ENCODE measurements at regions not wholly inside any gene's neighbourhood (a gene's known extent, or its start where the extent isn't known, plus 50 kb on each side); places are given as distances from the start of the nearest gene placed in this dataset.

GRCh38 chr15:95930659-95931375 is 399.7 kb upstream of the NR2F2 start:
- DNase-seq: no peak
- intact Hi-C loops (cut with DNase I): no loop called here

DNA sequence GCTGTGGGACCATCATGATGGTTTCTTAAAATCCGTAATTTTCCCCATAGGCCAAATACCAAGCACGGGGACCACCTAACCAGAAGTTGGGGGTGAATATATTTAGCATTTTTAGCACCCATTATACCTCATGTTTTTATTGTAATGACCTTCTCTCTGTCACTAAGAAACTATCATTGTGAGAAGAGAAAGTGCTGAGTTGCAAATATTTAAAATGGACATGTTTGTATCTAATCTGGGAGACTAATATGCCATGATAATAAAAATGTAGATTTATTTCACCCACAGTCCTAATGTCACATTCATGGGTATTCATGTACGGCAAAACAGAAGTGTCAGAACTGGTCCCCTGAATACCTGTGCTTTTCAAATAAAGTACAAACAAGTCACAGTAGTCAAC is 398.9 kb upstream of the NR2F2 start:
- TF ChIP-seq CTCF (IDR thresholded peaks at IDR 0.05): no peak
- Histone ChIP-seq H3K27me3 (ENCODE audit: low read depth) (no peaks in the 10 kb centered on the region), H3K27ac (no peak overlapping the region), H3K36me3 (no peaks in the 10 kb centered on the region), H3K9me3 (no peaks in the 10 kb centered on the region), H3K4me3 (no peak overlapping the region), H3K4me1 (no peaks in the 10 kb centered on the region)
- DNase-seq (no peak), ATAC-seq (no peak)
- intact Hi-C loops (cut with DNase I): no loop called here

More at GRCh38 chr15:95930659-95931375, 399.7 kb upstream of the NR2F2 start:
- no peaks in the 10 kb centered on the region for H3K4me1 ChIP-seq
- H3K9me3 ChIP-seq: no peaks in the 10 kb centered on the region
- no peak for ATAC-seq
- no peak overlapping the region for H3K27ac ChIP-seq
- no peaks in the 10 kb centered on the region for H3K27me3 ChIP-seq (ENCODE audit: low read depth)
- no peak overlapping the region for H3K4me3 ChIP-seq
- no peak for TF ChIP-seq CTCF (IDR thresholded peaks at IDR 0.05)
- no peaks in the 10 kb centered on the region for H3K36me3 ChIP-seq

DNA sequence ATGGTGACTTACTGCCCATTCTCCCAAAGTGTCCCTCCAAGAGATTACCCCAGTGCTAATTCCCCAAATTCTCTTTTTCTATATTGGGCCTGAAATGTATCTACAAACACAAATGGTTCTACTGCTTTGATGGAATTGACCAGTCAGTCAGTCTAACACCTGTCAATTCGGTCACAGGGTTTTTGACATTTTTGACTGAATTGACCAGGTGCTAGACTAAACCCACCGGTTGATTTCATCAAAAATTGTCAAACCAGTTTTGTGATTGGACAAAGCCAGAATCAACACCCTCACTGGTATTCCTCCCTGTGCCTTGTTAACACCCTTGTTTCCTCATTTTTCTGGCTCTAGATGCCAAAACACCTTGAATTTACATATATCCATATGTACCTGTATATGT is 398.4 kb upstream of the NR2F2 start:
- DNase-seq (no peak), ATAC-seq (no peak)
- intact Hi-C loops (cut with DNase I): no loop called here
- H3K4me1 ChIP-seq: no peaks in the 10 kb centered on the region
- H3K36me3 ChIP-seq: no peaks in the 10 kb centered on the region
- no peaks in the 10 kb centered on the region for H3K27me3 ChIP-seq (ENCODE audit: low read depth)
- H3K9me3 ChIP-seq: no peaks in the 10 kb centered on the region
- no peak overlapping the region for H3K27ac ChIP-seq
- TF ChIP-seq CTCF (IDR thresholded peaks at IDR 0.05): no peak
- H3K4me3 ChIP-seq: no peak overlapping the region

GRCh38 chr15:95932676-95933075 is 397.8 kb upstream of the NR2F2 start:
- intact Hi-C loops (cut with DNase I): no loop called here
- H3K27me3 ChIP-seq (ENCODE audit: low read depth): no peaks in the 10 kb centered on the region
- H3K27ac ChIP-seq: no peak overlapping the region
- no peak overlapping the region for H3K4me3 ChIP-seq
- no peaks in the 10 kb centered on the region for H3K9me3 ChIP-seq
- H3K4me1 ChIP-seq: no peaks in the 10 kb centered on the region
- no peaks in the 10 kb centered on the region for H3K36me3 ChIP-seq
- TF ChIP-seq CTCF (IDR thresholded peaks at IDR 0.05): no peak
- ATAC-seq (no peak), DNase-seq (no peak)

- TF ChIP-seq CTCF (IDR thresholded peaks at IDR 0.05): no peak
Observed at GRCh38 chr15:95935852-95936251, 394.6 kb upstream of the NR2F2 start.

More at GRCh38 chr15:95935852-95936251, 394.6 kb upstream of the NR2F2 start:
- ATAC-seq: no peak
- no peaks in the 10 kb centered on the region for H3K36me3 ChIP-seq
- DNase-seq: no peak
- no peak overlapping the region for H3K27ac ChIP-seq
- no peak overlapping the region for H3K4me3 ChIP-seq
- no peaks in the 10 kb centered on the region for H3K9me3 ChIP-seq
- H3K4me1 ChIP-seq: no peaks in the 10 kb centered on the region
- intact Hi-C loops (cut with DNase I): no loop called here
- H3K27me3 ChIP-seq (ENCODE audit: low read depth): no peaks in the 10 kb centered on the region

All from lower lobe of right lung (tissue), 2 donors.